ENCODE measurements at regions not wholly inside any gene's neighbourhood (a gene's known extent, or its start where the extent isn't known, plus 50 kb on each side); places are given as distances from the start of the nearest gene placed in this dataset.

DNA sequence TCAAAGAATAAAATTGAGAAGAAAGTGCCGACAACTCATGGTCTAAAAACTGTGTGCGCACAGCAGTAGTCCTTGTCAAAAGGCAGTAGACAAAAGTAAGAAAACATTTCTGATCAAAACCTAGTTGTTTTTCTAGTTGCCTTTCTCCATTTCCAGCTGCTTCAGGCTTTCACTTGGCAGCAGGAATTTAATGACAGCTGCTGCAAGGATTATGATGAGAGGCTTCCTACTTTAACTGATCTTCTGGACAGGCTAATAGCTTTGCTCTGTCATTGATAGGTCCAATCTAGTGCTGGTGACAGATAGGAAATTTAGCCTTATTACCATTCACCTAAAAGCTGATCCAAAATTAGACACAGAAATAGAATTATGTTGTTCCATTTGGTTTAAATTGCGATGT, 110.7 kb upstream of the SEMA3C start:
- no peaks in the 10 kb centered on the region for H3K4me1 ChIP-seq
- intact Hi-C loops (cut with micrococcal nuclease; ENCODE audit: unreplicated experiment), result no loop called here
- no peaks in the 10 kb centered on the region for H3K4me1 Mint-ChIP-seq (ENCODE audit: low read depth, unreplicated experiment)
- H3K36me3 Mint-ChIP-seq (ENCODE audit: insufficient read depth, unreplicated experiment), result no peaks in the 10 kb centered on the region
- no peaks in the 10 kb centered on the region for H3K27me3 ChIP-seq (replicated peaks; ENCODE audit: control insufficient read depth, insufficient read depth, low read length)
- no peaks in the 10 kb centered on the region for H3K27me3 Mint-ChIP-seq (ENCODE audit: insufficient read depth, unreplicated experiment)
- BruUV-seq (replicated peaks), result no TSS peak
- no peak overlapping the region for H3K27ac Mint-ChIP-seq (ENCODE audit: unreplicated experiment)
- no peak overlapping the region for H3K4me3 Mint-ChIP-seq (ENCODE audit: unreplicated experiment)
- DNase-seq, result no peak
- H3K9me3 Mint-ChIP-seq (ENCODE audit: unreplicated experiment), result no peaks in the 10 kb centered on the region
- no peaks in the 10 kb centered on the region for H3K36me3 ChIP-seq (ENCODE audit: control insufficient read depth, insufficient read depth, low read length)
- CTCF ChIA-PET, result no interaction called here
- no peaks in the 10 kb centered on the region for H3K9me3 ChIP-seq
- H3K4me3 ChIP-seq (ENCODE audit: low read depth, low read length), result no peak overlapping the region
- TF ChIP-seq, protein P1, sequence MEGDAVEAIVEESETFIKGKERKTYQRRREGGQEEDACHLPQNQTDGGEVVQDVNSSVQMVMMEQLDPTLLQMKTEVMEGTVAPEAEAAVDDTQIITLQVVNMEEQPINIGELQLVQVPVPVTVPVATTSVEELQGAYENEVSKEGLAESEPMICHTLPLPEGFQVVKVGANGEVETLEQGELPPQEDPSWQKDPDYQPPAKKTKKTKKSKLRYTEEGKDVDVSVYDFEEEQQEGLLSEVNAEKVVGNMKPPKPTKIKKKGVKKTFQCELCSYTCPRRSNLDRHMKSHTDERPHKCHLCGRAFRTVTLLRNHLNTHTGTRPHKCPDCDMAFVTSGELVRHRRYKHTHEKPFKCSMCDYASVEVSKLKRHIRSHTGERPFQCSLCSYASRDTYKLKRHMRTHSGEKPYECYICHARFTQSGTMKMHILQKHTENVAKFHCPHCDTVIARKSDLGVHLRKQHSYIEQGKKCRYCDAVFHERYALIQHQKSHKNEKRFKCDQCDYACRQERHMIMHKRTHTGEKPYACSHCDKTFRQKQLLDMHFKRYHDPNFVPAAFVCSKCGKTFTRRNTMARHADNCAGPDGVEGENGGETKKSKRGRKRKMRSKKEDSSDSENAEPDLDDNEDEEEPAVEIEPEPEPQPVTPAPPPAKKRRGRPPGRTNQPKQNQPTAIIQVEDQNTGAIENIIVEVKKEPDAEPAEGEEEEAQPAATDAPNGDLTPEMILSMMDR (IDR thresholded peaks at IDR 0.05; ENCODE audit: insufficient read depth in 1 of 2, low read depth in 1 of 2, low read length in 1 of 2, severe bottlenecking in 1 of 2, unreplicated experiment in 1 of 2), result no peak
- POLR2A ChIA-PET, result no interaction called here

DNA sequence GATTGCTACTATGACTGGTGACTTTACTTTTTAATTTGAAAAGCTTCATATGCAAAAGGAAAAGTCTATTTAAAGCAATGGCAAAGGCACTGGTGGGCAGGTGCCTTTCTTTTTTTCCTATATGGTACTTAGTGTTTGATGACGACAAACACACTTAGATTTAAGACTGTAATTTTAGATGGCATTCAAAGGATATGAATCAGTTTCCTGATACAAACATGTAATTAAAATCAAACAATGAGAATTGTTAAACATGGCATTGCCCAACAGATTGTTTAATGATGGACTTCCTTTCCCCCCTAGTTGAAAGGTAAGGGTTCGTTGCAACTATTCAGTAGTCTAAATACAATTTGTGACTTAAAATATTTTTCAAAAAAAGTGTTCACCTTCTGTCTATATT, 106.5 kb upstream of the SEMA3C start:
- Histone ChIP-seq H3K4me3 (ENCODE audit: low read depth, low read length) (no peak overlapping the region), H3K4me1 (no peaks in the 10 kb centered on the region), H3K27me3 (replicated peaks; ENCODE audit: control insufficient read depth, insufficient read depth, low read length) (no peaks in the 10 kb centered on the region), H3K9me3 (no peaks in the 10 kb centered on the region), H3K36me3 (ENCODE audit: control insufficient read depth, insufficient read depth, low read length) (no peaks in the 10 kb centered on the region)
- no peak overlapping the region for H3K4me3 Mint-ChIP-seq (ENCODE audit: unreplicated experiment)
- no peaks in the 10 kb centered on the region for H3K27me3 Mint-ChIP-seq (ENCODE audit: insufficient read depth, unreplicated experiment)
- intact Hi-C loops (cut with micrococcal nuclease; ENCODE audit: unreplicated experiment), result no loop called here
- peaks cover 9% of the 10 kb centered on the region for H3K9me3 Mint-ChIP-seq (ENCODE audit: unreplicated experiment)
- DNase-seq, result no peak
- no peaks in the 10 kb centered on the region for H3K4me1 Mint-ChIP-seq (ENCODE audit: low read depth, unreplicated experiment)
- no peaks in the 10 kb centered on the region for H3K36me3 Mint-ChIP-seq (ENCODE audit: insufficient read depth, unreplicated experiment)
- CTCF ChIA-PET, result no interaction called here
- POLR2A ChIA-PET, result no interaction called here
- TF ChIP-seq, protein P1 (IDR thresholded peaks at IDR 0.05; ENCODE audit: insufficient read depth in 1 of 2, low read depth in 1 of 2, low read length in 1 of 2, severe bottlenecking in 1 of 2, unreplicated experiment in 1 of 2), result no peak
- H3K27ac Mint-ChIP-seq (ENCODE audit: unreplicated experiment), result no peak overlapping the region
- no TSS peak for BruUV-seq (replicated peaks)

GRCh38 chr7:81014908-81015307, 96.1 kb upstream of the SEMA3C start:
- BruUV-seq (replicated peaks), result no TSS peak
- Mint-ChIP-seq H3K9me3 (ENCODE audit: unreplicated experiment) (no peaks in the 10 kb centered on the region), H3K27ac (ENCODE audit: unreplicated experiment) (no peak overlapping the region), H3K27me3 (ENCODE audit: insufficient read depth, unreplicated experiment) (no peaks in the 10 kb centered on the region), H3K4me3 (ENCODE audit: unreplicated experiment) (no peak overlapping the region), H3K4me1 (ENCODE audit: low read depth, unreplicated experiment) (peaks cover 7% of the 10 kb centered on the region), H3K36me3 (ENCODE audit: insufficient read depth, unreplicated experiment) (no peaks in the 10 kb centered on the region)
- no peak for DNase-seq
- ChIA-PET POLR2A (no interaction called here), CTCF (no interaction called here)
- H3K27me3 ChIP-seq (replicated peaks; ENCODE audit: control insufficient read depth, insufficient read depth, low read length), result no peaks in the 10 kb centered on the region
- intact Hi-C loops (cut with micrococcal nuclease; ENCODE audit: unreplicated experiment), result no loop called here
- H3K4me1 ChIP-seq, result 0 out of 2 replicates have a peak, but pooled peaks cover 6% of the 10 kb centered on the region
- H3K4me3 ChIP-seq (ENCODE audit: low read depth, low read length), result no peak overlapping the region
- TF ChIP-seq, protein P1 (IDR thresholded peaks at IDR 0.05; ENCODE audit: insufficient read depth in 1 of 2, low read depth in 1 of 2, low read length in 1 of 2, severe bottlenecking in 1 of 2, unreplicated experiment in 1 of 2), result no peak
- H3K9me3 ChIP-seq, result peaks cover 8% of the 10 kb centered on the region; the same call in 1 of the 2 replicates
- H3K36me3 ChIP-seq (ENCODE audit: control insufficient read depth, insufficient read depth, low read length), result no peaks in the 10 kb centered on the region
